IMR-90 (cell line): ENCODE measurements at regions not wholly inside any gene's neighbourhood (a gene's known extent, or its start where the extent isn't known, plus 50 kb on each side); places are given as distances from the start of the nearest gene placed in this dataset.

Experiments
- ATAC-seq: fragments of 200-7000 bp; cut with Tn5 transposase; 2 replicates; pipeline ENCODE4 v1.9.1; 2020; ENCODE audit warnings: low read depth, mild to moderate bottlenecking, moderate library complexity
- BruUV-seq: library from RNA; stranded (reverse); fragments of 400-500 nt; replicated peaks from 2 replicates; lab custom pipeline; 2021; lab: Mats Ljungman, UMichigan
- CTCF ChIA-PET: fragments of 300-600 bp; formaldehyde crosslinking; extraction: SDS; loops from one replicate; lab custom pipeline; 2021; ENCODE audit warnings: antibody characterized with exemption; lab: Yijun Ruan, JAX
- POLR2A ChIA-PET: fragments of 300-600 bp; sonication (Branson Sonifier 250); formaldehyde crosslinking; loops from one replicate; lab custom pipeline; 2022; ENCODE audit warnings: antibody characterized with exemption; ENCODE audit not compliant: unreplicated experiment; lab: Charles Lee
- DNase-seq: peaks from one replicate; pipeline ENCODE4 v3.0.0; 2013
- H2AFZ ChIP-seq: replicated peaks from 2 replicates; pipeline ENCODE3; 2013; ENCODE audit warnings: low read length, mild to moderate bottlenecking; ENCODE audit not compliant: poor library complexity
- H2AK5ac ChIP-seq: 2 replicates; pipeline ENCODE4 v1.6.1; 2013; ENCODE audit warnings: low read depth, low read length, inconsistent platforms
- H2AK9ac ChIP-seq: replicated peaks from 2 replicates; pipeline ENCODE3; 2013; ENCODE audit warnings: mild to moderate bottlenecking, low read depth, low read length, moderate library complexity; ENCODE audit not compliant: poor library complexity
- H2BK120ac ChIP-seq: 2 replicates; pipeline ENCODE4 v1.6.1; 2013; ENCODE audit warnings: low read depth, low read length, inconsistent platforms
- H2BK15ac ChIP-seq: 3 replicates; pipeline ENCODE4 v1.6.1; 2013; ENCODE audit warnings: low read depth, low read length, inconsistent platforms
- H2BK20ac ChIP-seq: 2 replicates; pipeline ENCODE4 v1.6.1; 2013; ENCODE audit warnings: low read depth, mild to moderate bottlenecking, inconsistent platforms, low read length, moderate library complexity
- H2BK5ac ChIP-seq: 2 replicates; pipeline ENCODE4 v1.6.1; 2013; ENCODE audit warnings: mild to moderate bottlenecking, low read depth, low read length, inconsistent platforms; ENCODE audit not compliant: poor library complexity, severe bottlenecking
- H3K14ac ChIP-seq: replicated peaks from 2 replicates; pipeline ENCODE4 v1.6.1; 2013; ENCODE audit warnings: low read depth, low read length, inconsistent platforms
- H3K18ac ChIP-seq: 2 replicates; pipeline ENCODE4 v1.6.1; 2013; ENCODE audit warnings: low read depth, low read length, control low read depth
- H3K23ac ChIP-seq: 2 replicates; pipeline ENCODE4 v1.6.1; 2013; ENCODE audit warnings: low read depth, low read length, inconsistent platforms
- H3K27ac ChIP-seq: 2 replicates; pipeline ENCODE4 v1.5.1; 2013; ENCODE audit warnings: mild to moderate bottlenecking, control low read depth, low read length; ENCODE audit not compliant: insufficient read depth
- H3K27me3 ChIP-seq: 2 replicates; pipeline ENCODE4 v1.6.1; 2013; ENCODE audit warnings: low read length; ENCODE audit not compliant: control insufficient read depth, insufficient read depth
- H3K36me3 ChIP-seq: 2 replicates; pipeline ENCODE4 v1.6.1; 2013; ENCODE audit warnings: low read length, mixed read lengths; ENCODE audit not compliant: control insufficient read depth, insufficient read depth
- H3K4ac ChIP-seq: 2 replicates; pipeline ENCODE4 v1.6.1; 2013; ENCODE audit warnings: low read depth, low read length, inconsistent platforms
- H3K4me1 ChIP-seq: 2 replicates; pipeline ENCODE4 v1.6.1; 2013; ENCODE audit warnings: low read length, mixed read lengths; ENCODE audit not compliant: control insufficient read depth, insufficient read depth
- H3K4me2 ChIP-seq: 2 replicates; pipeline ENCODE4 v1.6.1; 2013; ENCODE audit warnings: low read depth, mild to moderate bottlenecking, control low read depth, low read length, moderate library complexity
- H3K4me3 ChIP-seq: 2 replicates; pipeline ENCODE4 v1.5.1; 2013; ENCODE audit warnings: low read depth, mild to moderate bottlenecking, control low read depth, low read length, moderate library complexity; ENCODE audit not compliant: insufficient read depth
- H3K56ac ChIP-seq: 2 replicates; pipeline ENCODE4 v1.6.1; 2013; ENCODE audit warnings: low read length, inconsistent platforms; ENCODE audit not compliant: insufficient read depth; ENCODE audit errors: extremely low read depth
- H3K79me1 ChIP-seq, 2 experiments: 2 replicates each; pipeline ENCODE4 v1.6.1; 2013; ENCODE audit warnings: low read length in 2 of 2, inconsistent platforms in 1 of 2, low read depth in 1 of 2
- H3K9ac ChIP-seq: 2 replicates; pipeline ENCODE4 v1.6.1; 2013; ENCODE audit warnings: low read depth, low read length, control low read depth
- H3K9me1 ChIP-seq: 2 replicates; pipeline ENCODE4 v1.6.1; 2013; ENCODE audit warnings: low read length, inconsistent platforms; ENCODE audit not compliant: insufficient read depth
- H3K9me3 ChIP-seq: 2 replicates; pipeline ENCODE4 v1.6.1; 2013; ENCODE audit warnings: low read length; ENCODE audit not compliant: control insufficient read depth, insufficient read depth
- H4K20me1 ChIP-seq: 2 replicates; pipeline ENCODE4 v1.6.1; 2013; ENCODE audit warnings: low read length, inconsistent platforms; ENCODE audit not compliant: insufficient read depth
- H4K5ac ChIP-seq: 2 replicates; pipeline ENCODE4 v1.6.1; 2013; ENCODE audit warnings: mild to moderate bottlenecking, low read depth, low read length, control low read depth
- H4K8ac ChIP-seq, 2 experiments: 2 replicates each; pipeline ENCODE4 v1.6.1; 2013; ENCODE audit warnings: low read depth in 2 of 2, low read length in 2 of 2, control low read depth in 1 of 2, inconsistent platforms in 1 of 2
- H4K91ac ChIP-seq: 2 replicates; pipeline ENCODE4 v1.6.1; 2013; ENCODE audit warnings: low read depth, low read length, inconsistent platforms; ENCODE audit not compliant: insufficient read depth
- BHLHE40 ChIP-seq: fragments of 150-350 bp; IDR thresholded peaks from 2 replicates; pipeline ENCODE4 v1.6.1; 2016; ENCODE audit warnings: mild to moderate bottlenecking, low read depth, low read length
- CEBPB ChIP-seq: IDR thresholded peaks from 2 replicates; pipeline ENCODE4 v1.6.1; 2012; ENCODE audit warnings: low read depth, low read length, improper control_type of control experiment
- CHD1 ChIP-seq: IDR thresholded peaks from 2 replicates; pipeline ENCODE4 v1.6.1; 2012; ENCODE audit warnings: low read depth, low read length, improper control_type of control experiment
- CTCF ChIP-seq: conservative IDR thresholded peaks from 2 replicates; pipeline ENCODE4 v1.5.1; 2012; ENCODE audit warnings: mild to moderate bottlenecking, low read depth, low read length, improper control_type of control experiment
- ELK1 ChIP-seq: fragments of 150-350 bp; IDR thresholded peaks from 2 replicates; pipeline ENCODE4 v1.6.1; 2016; ENCODE audit warnings: low read depth, mild to moderate bottlenecking, low read length, moderate library complexity, borderline replicate concordance
- FOS ChIP-seq: fragments of 150-350 bp; IDR thresholded peaks from 2 replicates; pipeline ENCODE4 v1.6.1; 2016; ENCODE audit warnings: low read depth, low read length
- MAFK ChIP-seq: IDR thresholded peaks from 2 replicates; pipeline ENCODE4 v1.6.1; 2012; ENCODE audit warnings: low read depth, low read length, improper control_type of control experiment
- MAZ ChIP-seq: IDR thresholded peaks from 2 replicates; pipeline ENCODE4 v1.6.1; 2012; ENCODE audit warnings: low read depth, mild to moderate bottlenecking, low read length, improper control_type of control experiment, moderate library complexity, borderline replicate concordance
- MXI1 ChIP-seq: IDR thresholded peaks from 2 replicates; pipeline ENCODE4 v1.6.1; 2012; ENCODE audit warnings: low read depth, mild to moderate bottlenecking, low read length, moderate library complexity, borderline replicate concordance
- NFE2L2 ChIP-seq: fragments of 150-350 bp; IDR thresholded peaks from 2 replicates; pipeline ENCODE4 v1.6.1; 2016; ENCODE audit warnings: low read depth, mild to moderate bottlenecking, low read length
- POLR2A ChIP-seq: IDR thresholded peaks from 2 replicates; pipeline ENCODE4 v1.6.1; 2012; ENCODE audit warnings: mild to moderate bottlenecking, low read depth, low read length
- RAD21 ChIP-seq: IDR thresholded peaks from 2 replicates; pipeline ENCODE4 v1.6.1; 2012; ENCODE audit warnings: low read length, improper control_type of control experiment
- RCOR1 ChIP-seq: IDR thresholded peaks from 2 replicates; pipeline ENCODE4 v1.6.1; 2012; ENCODE audit warnings: mild to moderate bottlenecking, low read length, improper control_type of control experiment; ENCODE audit not compliant: insufficient replicate concordance
- RFX5 ChIP-seq: IDR thresholded peaks from 2 replicates; pipeline ENCODE4 v1.8.0; 2012; ENCODE audit warnings: low read depth, mild to moderate bottlenecking, low read length, moderate library complexity
- SMC3 ChIP-seq: fragments of 150-350 bp; IDR thresholded peaks from 2 replicates; pipeline ENCODE4 v1.6.1; 2016; ENCODE audit warnings: low read depth, mild to moderate bottlenecking, antibody characterized with exemption, low read length, moderate library complexity
- USF2 ChIP-seq: fragments of 150-350 bp; IDR thresholded peaks from 2 replicates; pipeline ENCODE4 v1.6.1; 2017; ENCODE audit warnings: mild to moderate bottlenecking, antibody characterized with exemption, low read length, low read depth
- WGBS, 2 experiments: methylation state at CpG; one replicate each; pipeline versions ENCODE4 v1.1.5 to v1.1.7; 2013; ENCODE audit warnings: missing lambda C conversion rate in 2 of 2; ENCODE audit not compliant: insufficient read length in 1 of 2; ENCODE audit errors: extremely low coverage in 2 of 2; 5-methylcytosine and 5-hydroxymethylcytosine counted together
- dilution Hi-C: fragments of 300-500 bp; cut with HindIII; formaldehyde crosslinking; loops from one replicate; pipeline ENCODE4 v1.14.3; 2018; ENCODE audit warnings: low sequenced_read_pairs; ENCODE audit not compliant: unreplicated experiment
- in situ Hi-C: fragments of 300-500 bp; cut with MboI; formaldehyde crosslinking; loops from 3 replicates; pipeline ENCODE4 v1.14.3; 2019; ENCODE audit warnings: low sequenced_read_pairs, inconsistent platforms, mixed read lengths
- intact Hi-C: fragments of 100-400 bp; cut with micrococcal nuclease; formaldehyde crosslinking; loops from 2 replicates; pipeline ENCODE4 v1.10.0; 2022

GRCh38 chrX:25108481-25108880 lies 92.7 kb upstream of the ARX start:
- Histone ChIP-seq H3K4me1 (no peaks in the 10 kb centered on the region), H3K9ac (no peak overlapping the region), H2BK15ac (no peak overlapping the region), H2AK9ac (no peak overlapping the region), H2AK5ac (no peak overlapping the region), H3K36me3 (no peaks in the 10 kb centered on the region), H4K20me1 (no peaks in the 10 kb centered on the region), H3K4ac (no peak overlapping the region), H3K9me1 (no peaks in the 10 kb centered on the region), H3K18ac (no peak overlapping the region), H3K4me2 (no peak overlapping the region), H4K5ac (no peak overlapping the region), H3K79me1 (no peaks in the 10 kb centered on the region), H2BK20ac (no peak overlapping the region), H4K8ac (no peak overlapping the region), H3K23ac (no peak overlapping the region), H3K27me3 (no peaks in the 10 kb centered on the region), H3K4me3 (no peak overlapping the region), H3K56ac (no peak overlapping the region), H2AFZ (no peak overlapping the region), H3K9me3 (no peaks in the 10 kb centered on the region), H4K91ac (no peak overlapping the region), H2BK5ac (no peak overlapping the region), H2BK120ac (no peak overlapping the region), H3K27ac (no peak overlapping the region), H3K14ac (no peak overlapping the region)
- DNase-seq (no peak), ATAC-seq (no peak)
- no TSS peak for BruUV-seq
- intact Hi-C loops (no loop called here), dilution Hi-C loops (no loop called here), in situ Hi-C loops (no loop called here)
- POLR2A ChIA-PET: no interaction called here
- CTCF ChIA-PET: no interaction called here
- TF ChIP-seq POLR2A (no peak), USF2 (no peak), CEBPB (no peak), RCOR1 (no peak), RAD21 (no peak), SMC3 (no peak), RFX5 (no peak), MXI1 (no peak), MAFK (no peak), CTCF (no peak), BHLHE40 (no peak), FOS (no peak), CHD1 (no peak), NFE2L2 (no peak), ELK1 (no peak), MAZ (no peak)
- 67% methylated on average over 1 of the region's 2 CpGs; no CpG with 5 or more reads in 1 of the 2 experiments for WGBS, 2 experiments
